ENCODE measurements at regions not wholly inside any gene's neighbourhood (a gene's known extent, or its start where the extent isn't known, plus 50 kb on each side); places are given as distances from the start of the nearest gene placed in this dataset.

DNA sequence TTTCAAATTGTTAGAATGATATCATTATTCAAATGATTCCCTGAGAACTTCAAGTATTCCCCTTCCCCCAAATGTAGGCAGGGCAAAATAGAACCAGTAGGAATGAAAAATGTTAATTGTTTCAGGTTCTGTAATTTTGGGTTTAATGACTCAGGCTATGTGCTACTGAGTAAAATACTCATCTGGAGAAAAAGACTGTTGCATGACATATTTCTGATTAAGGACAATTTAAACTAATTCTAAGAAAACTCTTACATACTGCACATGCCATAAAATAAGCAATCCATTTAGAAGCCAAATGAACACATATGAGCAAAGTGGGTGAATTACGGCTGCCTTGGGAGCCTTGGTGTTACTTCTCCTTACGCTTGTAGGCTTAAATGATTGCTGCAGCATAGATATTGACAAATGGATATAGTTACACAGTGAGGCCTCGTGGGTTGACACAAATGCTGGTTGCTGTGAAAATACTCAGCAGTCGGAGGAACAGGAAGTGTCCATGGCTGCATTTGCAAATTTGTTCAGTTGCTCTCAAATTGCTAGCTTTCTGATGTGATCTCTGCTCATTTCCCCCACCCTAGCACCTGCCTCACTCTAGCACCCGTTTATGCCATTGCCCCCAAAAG is 174.9 kb upstream of the DMAC1 start:
- TF ChIP-seq CTCF (IDR thresholded peaks at IDR 0.05) (no peak), POLR2A (IDR thresholded peaks at IDR 0.05) (no peak)

Measured in adrenal gland (tissue), 5 donors.